WTC11 (cell line): ENCODE measurements at regions not wholly inside any gene's neighbourhood (a gene's known extent, or its start where the extent isn't known, plus 50 kb on each side); places are given as distances from the start of the nearest gene placed in this dataset.
"Not testable (repeated sequence)": the region's sequence is repeated elsewhere in the genome, so short reads cannot be mapped to it uniquely, and the experiment has no call there.

Experiments used
- ATAC-seq: fragments of 200-7000 bp; cut with Tn5 transposase; 2 replicates; pipeline ENCODE4 v1.10.0; 2021; ENCODE audit warnings: mild to moderate bottlenecking, moderate library complexity
- CTCF ChIA-PET: fragments of 300-600 bp; sonication (Branson Sonifier 250); formaldehyde crosslinking; loops from one replicate; lab custom pipeline; 2021; ENCODE audit warnings: antibody characterized with exemption; lab: Charles Lee
- POLR2A ChIA-PET: fragments of 350-600 bp; sonication (Branson Sonifier 250); formaldehyde crosslinking; loops from one replicate; lab custom pipeline; 2021; ENCODE audit warnings: antibody characterized with exemption; lab: Charles Lee
- DNase-seq: peaks from one replicate; pipeline ENCODE4 v3.0.0; 2021; ENCODE audit warnings: low spot score
- H3K27ac Mint-ChIP-seq: 2 replicates; pipeline ENCODE4 v1.8.0; 2021; ENCODE audit warnings: mixed read lengths
- H3K27me3 Mint-ChIP-seq: 2 replicates; pipeline ENCODE4 v1.8.0; 2021; ENCODE audit warnings: low read depth, mild to moderate bottlenecking, moderate library complexity, mixed read lengths
- H3K36me3 Mint-ChIP-seq: 2 replicates; pipeline ENCODE4 v1.8.0; 2021; ENCODE audit warnings: mixed read lengths
- H3K4me1 Mint-ChIP-seq: 2 replicates; pipeline ENCODE4 v1.8.0; 2022; ENCODE audit warnings: mixed read lengths
- H3K4me3 Mint-ChIP-seq: 2 replicates; pipeline ENCODE4 v1.8.0; 2021; ENCODE audit warnings: mild to moderate bottlenecking, moderate library complexity, mixed read lengths
- H3K9me3 Mint-ChIP-seq: 2 replicates; pipeline ENCODE4 v1.8.0; 2021; ENCODE audit warnings: mixed read lengths
- AFF4 ChIP-seq: sonication (generic); formaldehyde crosslinking; IDR thresholded peaks from 2 replicates; pipeline ENCODE4 v1.8.1; 2023; ENCODE audit warnings: mild to moderate bottlenecking, missing genetic modification reagents, borderline replicate concordance
- ETV6 ChIP-seq: sonication (generic); formaldehyde crosslinking; IDR thresholded peaks from 2 replicates; pipeline ENCODE4 v1.8.1; 2022; ENCODE audit warnings: mild to moderate bottlenecking, missing genetic modification reagents
- NR3C1 ChIP-seq: sonication (generic); formaldehyde crosslinking; conservative IDR thresholded peaks from 2 replicates; pipeline ENCODE4 v1.8.1; 2023; ENCODE audit warnings: low read depth, mild to moderate bottlenecking, missing genetic modification reagents
- OVOL2 ChIP-seq: fragments of 250-450 bp; sonication (Bioruptor Pico); IDR thresholded peaks from 2 replicates; pipeline ENCODE4 v1.9.0; 2021; ENCODE audit warnings: mild to moderate bottlenecking, borderline replicate concordance
- SMAD4 ChIP-seq: sonication (generic); formaldehyde crosslinking; IDR thresholded peaks from 2 replicates; pipeline ENCODE4 v1.8.0; 2022; ENCODE audit warnings: mild to moderate bottlenecking, missing genetic modification reagents
- SP1 ChIP-seq: sonication (generic); formaldehyde crosslinking; conservative IDR thresholded peaks from 2 replicates; pipeline ENCODE4 v1.8.1; 2022; ENCODE audit warnings: missing genetic modification reagents
- ZBTB21 ChIP-seq: sonication (generic); formaldehyde crosslinking; IDR thresholded peaks from 2 replicates; pipeline ENCODE4 v1.8.1; 2023; ENCODE audit warnings: mild to moderate bottlenecking, missing genetic modification reagents, borderline replicate concordance
- ZNF121 ChIP-seq: sonication (generic); formaldehyde crosslinking; IDR thresholded peaks from 2 replicates; pipeline ENCODE4 v1.8.0; 2023; ENCODE audit warnings: missing genetic modification reagents
- ZNF232 ChIP-seq: sonication (generic); formaldehyde crosslinking; IDR thresholded peaks from 2 replicates; pipeline ENCODE4 v1.8.0; 2022; ENCODE audit warnings: mild to moderate bottlenecking, missing genetic modification reagents
- ZNF281 ChIP-seq: sonication (generic); formaldehyde crosslinking; IDR thresholded peaks from 2 replicates; pipeline ENCODE4 v1.8.0; 2023; ENCODE audit warnings: mild to moderate bottlenecking, missing genetic modification reagents
- ZNF396 ChIP-seq: fragments of 250-450 bp; sonication (Bioruptor Pico); IDR thresholded peaks from 2 replicates; pipeline ENCODE4 v1.8.0; 2021; ENCODE audit warnings: mild to moderate bottlenecking, moderate library complexity, borderline replicate concordance
- ZNF512 ChIP-seq: sonication (generic); formaldehyde crosslinking; IDR thresholded peaks from 2 replicates; pipeline ENCODE4 v1.8.1; 2022; ENCODE audit warnings: missing genetic modification reagents, borderline replicate concordance
- TF ChIP-seq, protein P1 (sequence below): sonication (generic); formaldehyde crosslinking; IDR thresholded peaks from 2 replicates; pipeline ENCODE4 v1.8.0; 2022; ENCODE audit warnings: mild to moderate bottlenecking, missing genetic modification reagents
- TF ChIP-seq, protein P2 (sequence below): fragments of 250-450 bp; sonication (Bioruptor Pico); IDR thresholded peaks from 2 replicates; pipeline ENCODE4 v2.1.2; 2022; ENCODE audit warnings: mild to moderate bottlenecking, moderate library complexity

DNA sequence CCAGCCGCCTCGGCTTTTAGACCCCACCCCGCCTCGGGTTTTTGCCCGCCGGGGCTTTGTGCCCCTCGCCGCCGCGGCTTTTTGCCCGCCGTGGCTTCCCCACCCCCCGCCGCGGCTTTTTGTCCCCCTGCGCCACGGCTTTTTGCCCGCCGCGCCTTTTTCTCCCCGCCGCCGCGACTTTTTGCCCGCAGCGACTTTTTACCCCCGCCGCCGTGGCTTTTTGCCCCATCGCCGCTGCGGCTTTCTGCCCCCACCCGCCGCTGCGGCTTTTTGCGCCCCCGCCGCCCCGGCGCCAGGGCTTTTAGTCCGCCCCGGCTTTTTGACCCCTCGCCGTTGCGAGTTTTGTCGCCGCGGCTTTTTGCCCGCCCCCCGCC, 474.4 kb downstream of the FAM72C start:
- H3K27ac Mint-ChIP-seq, result no peak overlapping the region
- H3K4me3 Mint-ChIP-seq, result no peak overlapping the region
- TF ChIP-seq ZBTB21 (CRISPR knock-in tag) (no peak), ZNF232 (CRISPR knock-in tag) (no peak), ZNF121 (CRISPR knock-in tag) (no peak), NR3C1 (CRISPR knock-in tag) (no peak), AFF4 (CRISPR knock-in tag) (no peak), ETV6 (CRISPR knock-in tag) (no peak), ZNF512 (CRISPR knock-in tag) (no peak), ZNF396 (no peak), OVOL2 (no peak), SP1 (CRISPR knock-in tag) (no peak), ZNF281 (CRISPR knock-in tag) (no peak), SMAD4 (CRISPR knock-in tag) (no peak)
- TF ChIP-seq, protein P1, sequence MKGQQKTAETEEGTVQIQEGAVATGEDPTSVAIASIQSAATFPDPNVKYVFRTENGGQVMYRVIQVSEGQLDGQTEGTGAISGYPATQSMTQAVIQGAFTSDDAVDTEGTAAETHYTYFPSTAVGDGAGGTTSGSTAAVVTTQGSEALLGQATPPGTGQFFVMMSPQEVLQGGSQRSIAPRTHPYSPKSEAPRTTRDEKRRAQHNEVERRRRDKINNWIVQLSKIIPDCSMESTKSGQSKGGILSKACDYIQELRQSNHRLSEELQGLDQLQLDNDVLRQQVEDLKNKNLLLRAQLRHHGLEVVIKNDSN (CRISPR knock-in tag), result no peak
- TF ChIP-seq, protein P2, sequence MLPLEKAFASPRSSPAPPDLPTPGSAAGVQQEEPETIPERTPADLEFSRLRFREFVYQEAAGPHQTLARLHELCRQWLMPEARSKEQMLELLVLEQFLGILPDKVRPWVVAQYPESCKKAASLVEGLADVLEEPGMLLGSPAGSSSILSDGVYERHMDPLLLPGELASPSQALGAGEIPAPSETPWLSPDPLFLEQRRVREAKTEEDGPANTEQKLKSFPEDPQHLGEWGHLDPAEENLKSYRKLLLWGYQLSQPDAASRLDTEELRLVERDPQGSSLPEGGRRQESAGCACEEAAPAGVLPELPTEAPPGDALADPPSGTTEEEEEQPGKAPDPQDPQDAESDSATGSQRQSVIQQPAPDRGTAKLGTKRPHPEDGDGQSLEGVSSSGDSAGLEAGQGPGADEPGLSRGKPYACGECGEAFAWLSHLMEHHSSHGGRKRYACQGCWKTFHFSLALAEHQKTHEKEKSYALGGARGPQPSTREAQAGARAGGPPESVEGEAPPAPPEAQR (CRISPR knock-in tag), result no peak
- H3K27me3 Mint-ChIP-seq, result peaks cover 11% of the 10 kb centered on the region
- no peaks in the 10 kb centered on the region for H3K4me1 Mint-ChIP-seq
- CTCF ChIA-PET, result no interaction called here
- ATAC-seq, result no peak
- DNase-seq, result no peak
- POLR2A ChIA-PET, result no interaction called here
- peaks cover 8% of the 10 kb centered on the region for H3K9me3 Mint-ChIP-seq
- H3K36me3 Mint-ChIP-seq, result peaks cover 8% of the 10 kb centered on the region

- H3K27me3 Mint-ChIP-seq, H3K9me3 Mint-ChIP-seq, H3K4me3 Mint-ChIP-seq, CTCF ChIA-PET, H3K36me3 Mint-ChIP-seq, ATAC-seq, H3K4me1 Mint-ChIP-seq, H3K27ac Mint-ChIP-seq, POLR2A ChIA-PET, DNase-seq: not testable (repeated sequence)
Observed at GRCh38 chr1:143496526-143497373, 475.0 kb downstream of the FAM72C start.
